Activated CD4-positive, alpha-beta T cell treated with anti-CD3 and anti-CD28 coated beads, Interleukin-2, amount 50 U/mL, for 16 hours (primary cell): ENCODE measurements at regions not wholly inside any gene's neighbourhood (a gene's known extent, or its start where the extent isn't known, plus 50 kb on each side); places are given as distances from the start of the nearest gene placed in this dataset.

Experiments used
- DNase-seq: peaks from one replicate; pipeline ENCODE4 v3.0.0-alpha.2; 2020

GRCh38 chr3:13223574-13224237, 150.5 kb upstream of the IQSEC1 start:
- DNase-seq, result no peak

- DNase-seq, result no peak
Observed at GRCh38 chr3:13222891-13223573, 149.8 kb upstream of the IQSEC1 start.

GRCh38 chr3:13222131-13222530, 148.9 kb upstream of the IQSEC1 start:
- DNase-seq, result no peak

- DNase-seq, result no peak
Observed at GRCh38 chr3:13221491-13222061, 148.3 kb upstream of the IQSEC1 start.

GRCh38 chr3:13220991-13221390, 147.8 kb upstream of the IQSEC1 start:
- no peak for DNase-seq

- DNase-seq, result no peak
Observed at GRCh38 chr3:13219902-13220296, 146.7 kb upstream of the IQSEC1 start.

GRCh38 chr3:13219077-13219901, 146.1 kb upstream of the IQSEC1 start:
- no peak for DNase-seq

GRCh38 chr3:13218541-13218908, 145.3 kb upstream of the IQSEC1 start:
- no peak for DNase-seq

GRCh38 chr3:13217736-13218540, 144.7 kb upstream of the IQSEC1 start:
- DNase-seq, result peak; percentile 25

GRCh38 chr3:13217253-13217652, 144.0 kb upstream of the IQSEC1 start:
- DNase-seq, result no peak

- DNase-seq, result no peak
Observed at GRCh38 chr3:13215940-13216546, 142.8 kb upstream of the IQSEC1 start.

GRCh38 chr3:13214847-13215472, 141.7 kb upstream of the IQSEC1 start:
- DNase-seq, result no peak

GRCh38 chr3:13213911-13214846, 140.9 kb upstream of the IQSEC1 start:
- DNase-seq, result no peak

- DNase-seq, result no peak
Observed at GRCh38 chr3:13213490-13213889, 140.3 kb upstream of the IQSEC1 start.

- no peak for DNase-seq
Observed at GRCh38 chr3:13211605-13212210, 138.5 kb upstream of the IQSEC1 start.

- DNase-seq, result no peak
Observed at GRCh38 chr3:13210221-13210975, 137.2 kb upstream of the IQSEC1 start.

GRCh38 chr3:13209634-13209997, 136.4 kb upstream of the IQSEC1 start:
- DNase-seq, result no peak

- DNase-seq, result no peak
Observed at GRCh38 chr3:13208706-13209633, 135.7 kb upstream of the IQSEC1 start.
